A204.1 (cell line): ENCODE measurements at regions not wholly inside any gene's neighbourhood (a gene's known extent, or its start where the extent isn't known, plus 50 kb on each side); places are given as distances from the start of the nearest gene placed in this dataset.
"Not testable (repeated sequence)": the region's sequence is repeated elsewhere in the genome, so short reads cannot be mapped to it uniquely, and the experiment has no call there.

ENCODE experiments used
- FAIRE-seq: peaks from 2 replicates; lab custom pipeline; 2012; peaks lifted over from hg19 to GRCh38; lab: Jason Lieb, UNC

DNA sequence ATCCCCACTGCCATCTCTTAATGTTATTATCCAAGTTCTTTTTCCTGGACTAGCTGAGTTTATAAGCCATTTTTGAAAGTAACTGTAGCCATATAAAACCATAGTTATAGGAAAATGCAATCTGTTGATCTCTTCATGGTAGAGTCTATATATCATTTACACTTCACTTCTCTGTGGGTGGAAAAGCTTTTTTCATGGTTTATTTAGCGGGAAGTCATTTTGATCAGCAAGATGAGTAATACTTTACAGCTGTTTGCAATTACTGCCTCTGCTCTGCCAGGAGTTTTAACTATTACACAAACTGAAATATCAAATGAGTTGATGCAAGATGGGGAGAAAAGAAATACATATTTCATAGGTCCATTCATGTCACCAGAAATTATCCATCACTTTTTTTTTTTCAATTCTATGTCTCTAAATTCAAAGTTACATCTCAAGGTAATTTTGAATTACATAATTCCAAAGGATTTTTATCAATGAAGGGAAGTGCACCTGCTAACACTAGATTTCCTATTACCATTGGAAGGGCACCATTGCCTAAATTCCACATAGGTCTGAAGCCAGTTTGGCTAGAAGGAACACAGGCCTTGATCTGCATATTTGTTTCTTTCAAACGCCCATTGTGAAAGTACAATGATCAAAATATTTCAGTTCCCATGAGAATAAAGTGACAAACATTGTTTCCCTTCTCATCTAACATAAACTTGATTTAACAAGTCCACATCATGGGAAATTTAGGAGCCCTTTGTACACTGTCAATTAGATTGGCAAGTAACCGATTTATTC, 296.7 kb downstream of the ZNF326 start:
- FAIRE-seq, result no peak

DNA sequence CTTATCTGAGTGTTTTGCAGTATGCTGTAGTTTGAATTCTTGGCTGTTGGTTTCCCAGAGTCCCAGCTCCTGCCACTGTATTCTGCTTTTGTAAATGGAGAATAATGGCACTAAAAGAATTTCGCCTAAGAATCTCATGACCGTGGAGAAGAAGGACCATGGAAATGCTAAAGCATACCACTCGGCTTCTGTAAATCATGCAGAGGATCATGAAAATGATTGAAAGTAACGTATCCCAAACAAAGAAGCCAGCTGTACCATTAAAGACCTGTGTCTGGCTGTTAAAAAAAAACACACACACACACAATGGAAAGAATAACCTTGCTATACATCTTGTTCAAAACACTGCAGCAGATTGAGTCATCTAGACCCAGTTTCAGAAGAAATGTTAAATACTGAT, 287.9 kb downstream of the ZNF326 start:
- FAIRE-seq, result no peak

GRCh38 chr1:90281886-90282285, 287.0 kb downstream of the ZNF326 start:
- FAIRE-seq, result not testable (repeated sequence)

DNA sequence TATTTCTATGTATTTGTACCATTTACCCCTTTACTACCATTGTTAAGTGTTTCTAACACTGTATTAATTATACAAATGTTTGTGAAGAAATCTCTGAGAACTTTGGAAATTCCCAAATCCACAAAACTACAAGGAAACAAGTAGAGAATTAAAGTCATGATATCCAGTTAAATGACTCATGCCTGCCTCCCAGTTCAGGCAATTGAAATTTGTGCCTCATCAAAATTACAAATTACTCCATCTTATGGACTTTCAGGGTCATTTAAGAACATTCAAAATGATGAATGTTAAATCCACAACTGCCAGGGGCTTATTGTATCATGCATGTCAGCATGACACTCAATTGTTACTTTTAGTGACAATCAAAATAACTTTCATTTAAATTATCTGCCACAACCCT, 282.4 kb downstream of the ZNF326 start:
- FAIRE-seq, result no peak

GRCh38 chr1:90274376-90274775, 279.5 kb downstream of the ZNF326 start:
- no peak for FAIRE-seq

DNA sequence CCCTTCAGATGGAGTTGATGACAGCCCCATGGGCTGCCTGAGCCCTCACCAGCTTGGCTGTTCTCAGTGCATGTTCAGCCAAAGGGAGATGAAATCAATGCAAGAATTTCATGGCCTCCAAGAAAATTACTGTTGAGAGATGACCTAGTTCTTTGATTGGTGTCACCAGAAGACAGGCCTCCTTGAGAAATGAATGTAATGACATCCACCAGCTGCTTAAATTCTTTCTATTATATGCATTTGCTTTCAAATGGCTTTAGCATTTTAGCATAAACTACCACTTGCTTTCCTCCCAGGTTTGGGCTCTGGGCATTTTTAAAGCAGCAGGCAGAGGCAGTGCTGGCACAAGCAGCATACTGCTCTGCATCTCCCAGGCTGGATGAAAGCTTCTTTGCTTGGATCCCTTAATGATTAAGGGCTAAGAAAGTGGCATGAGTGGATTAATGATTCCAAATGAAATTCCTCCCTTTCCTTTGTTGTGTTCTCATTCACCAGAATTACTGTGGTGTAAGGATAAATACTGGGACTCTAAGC, 278.4 kb downstream of the ZNF326 start:
- no peak for FAIRE-seq

- no peak for FAIRE-seq
Observed at GRCh38 chr1:90262791-90263190, 267.9 kb downstream of the ZNF326 start.

DNA sequence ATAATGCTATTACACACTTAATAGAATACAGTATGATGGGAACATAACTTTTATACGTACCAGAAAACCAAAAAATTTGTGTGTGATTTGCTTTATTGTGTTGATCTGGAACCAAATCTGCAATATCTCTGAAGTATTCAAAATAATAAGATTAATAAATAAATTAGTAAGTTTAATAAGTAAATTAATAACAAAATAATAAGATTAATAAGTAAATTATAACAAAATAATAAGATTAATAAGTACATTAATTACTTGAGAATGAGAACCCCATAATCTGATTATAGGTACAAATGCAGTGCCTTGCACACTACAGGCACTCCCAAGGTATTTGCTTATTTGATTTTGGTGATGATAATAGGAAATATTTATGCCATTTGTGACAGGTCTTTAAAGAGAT, 267.4 kb downstream of the ZNF326 start:
- peak; percentile 11 for FAIRE-seq

- FAIRE-seq, result no peak
Observed at GRCh38 chr1:90246069-90246468, 251.2 kb downstream of the ZNF326 start.

GRCh38 chr1:90236493-90236892, 241.6 kb downstream of the ZNF326 start:
- FAIRE-seq, result no peak

DNA sequence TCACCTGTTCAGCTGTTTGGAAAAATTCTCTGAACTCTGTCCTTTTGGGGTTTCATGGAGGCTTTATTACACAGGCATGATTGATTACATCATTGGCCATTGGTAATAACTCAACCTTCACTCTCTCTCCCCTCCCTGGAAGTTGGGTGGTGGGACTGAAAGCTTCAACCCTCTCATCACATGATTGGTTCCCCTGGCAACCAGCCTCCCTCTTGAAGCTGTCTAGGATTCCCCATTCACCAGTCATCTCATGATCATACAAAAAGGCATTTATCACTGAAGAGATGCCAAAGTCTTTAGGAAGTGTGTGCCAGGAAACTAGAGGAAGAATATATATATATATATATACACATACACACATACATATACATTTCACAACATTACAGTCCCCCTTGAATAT, 228.5 kb downstream of the ZNF326 start:
- no peak for FAIRE-seq

- FAIRE-seq, result no peak
Observed at GRCh38 chr1:90220941-90221693, 226.2 kb downstream of the ZNF326 start.

GRCh38 chr1:90220496-90220895, 225.6 kb downstream of the ZNF326 start:
- FAIRE-seq, result no peak

DNA sequence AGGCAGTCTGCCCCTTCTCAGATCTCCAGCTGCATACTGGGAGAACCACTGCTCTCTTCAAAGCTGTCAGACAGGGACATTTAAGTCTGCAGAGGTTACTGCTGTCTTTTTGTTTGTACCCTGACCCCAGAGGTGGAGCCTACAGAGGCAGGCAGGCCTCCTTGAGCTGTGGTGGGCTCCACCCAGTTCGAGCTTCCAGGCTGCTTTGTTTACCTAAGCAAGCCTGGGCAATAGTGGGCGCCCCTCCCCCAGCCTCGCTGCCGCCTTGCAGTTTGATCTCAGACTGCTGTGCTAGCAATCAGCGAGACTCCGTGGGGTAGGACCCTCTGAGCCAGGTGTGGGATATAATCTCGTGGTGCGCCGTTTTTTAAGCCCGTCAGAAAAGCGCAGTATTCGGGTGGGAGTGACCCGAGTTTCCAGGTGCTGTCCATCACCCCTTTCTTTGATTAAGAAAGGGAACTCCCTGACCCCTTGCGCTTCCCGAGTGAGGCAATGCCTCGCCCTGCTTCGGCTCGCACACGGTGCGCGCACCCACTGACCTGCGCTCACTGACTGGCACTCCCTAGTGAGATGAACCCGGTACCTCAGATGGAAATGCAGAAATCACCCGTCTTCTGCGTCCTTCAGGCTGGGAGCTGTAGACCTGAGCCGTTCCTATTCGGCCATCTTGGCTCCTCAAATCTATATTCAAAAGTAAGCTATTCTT, 224.4 kb downstream of the ZNF326 start:
- FAIRE-seq, result not testable (repeated sequence)

DNA sequence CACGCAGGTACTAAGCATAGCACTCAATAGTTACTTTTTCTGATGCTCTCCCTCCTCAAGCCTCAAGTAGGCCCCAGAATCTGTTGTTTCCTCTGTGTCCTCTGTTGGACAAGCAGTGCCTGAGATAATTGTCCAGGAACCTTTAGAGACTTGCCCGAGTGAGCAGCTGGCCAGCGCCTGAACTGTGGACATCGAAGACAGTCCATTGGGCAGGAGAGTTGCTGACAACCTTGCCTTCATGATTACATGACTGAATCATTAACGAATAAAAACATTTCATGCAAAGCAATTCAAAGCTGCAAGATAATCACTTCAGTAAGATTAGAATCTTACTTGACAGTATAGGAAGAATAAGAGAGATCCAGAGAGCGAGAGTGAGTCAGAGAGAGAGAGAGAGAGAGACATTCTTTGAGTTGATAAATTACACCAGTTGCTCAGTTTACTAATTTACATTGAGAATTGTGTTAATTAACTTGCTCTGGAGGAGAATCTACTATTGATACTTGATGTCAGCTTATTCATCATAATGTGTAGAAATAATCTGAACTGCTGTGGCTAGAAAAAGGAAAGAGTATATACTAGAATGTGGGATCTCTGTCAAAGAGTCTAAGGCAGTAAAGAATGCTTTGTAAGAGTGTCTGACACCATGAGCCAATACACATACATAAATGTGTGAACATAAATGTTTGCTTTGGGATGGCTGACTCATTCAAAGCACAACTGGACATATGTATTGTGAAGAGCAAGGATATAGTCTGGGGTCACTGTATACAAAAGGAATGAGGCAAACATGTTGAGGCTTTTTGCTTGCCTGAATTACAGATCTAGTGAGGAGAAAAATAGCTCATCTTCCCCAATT, 216.0 kb downstream of the ZNF326 start:
- no peak for FAIRE-seq

- FAIRE-seq, result no peak
Observed at GRCh38 chr1:90208949-90209348, 214.0 kb downstream of the ZNF326 start.

- FAIRE-seq, result no peak
Observed at GRCh38 chr1:90206260-90206659, 211.3 kb downstream of the ZNF326 start.

DNA sequence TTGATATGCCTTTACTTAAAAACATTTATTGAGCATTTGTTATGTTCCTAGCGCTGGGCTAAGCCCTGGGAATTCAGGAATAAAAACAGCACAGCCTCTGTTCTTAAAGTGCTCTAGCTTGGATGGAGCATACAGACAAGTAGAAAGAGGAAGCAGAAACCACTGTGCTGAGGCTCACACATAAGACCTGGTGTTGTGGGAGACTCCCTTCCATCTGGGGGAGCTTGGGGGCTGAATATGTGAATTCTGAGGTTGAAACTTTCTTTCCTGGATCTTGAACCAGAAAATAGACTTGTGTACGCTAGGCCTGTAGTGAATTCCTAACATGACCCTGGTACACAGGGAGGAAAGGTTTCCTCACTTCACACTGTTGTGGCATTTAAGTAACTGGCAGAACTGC, 209.9 kb downstream of the ZNF326 start:
- no peak for FAIRE-seq

GRCh38 chr1:90204023-90204590, 209.2 kb downstream of the ZNF326 start:
- no peak for FAIRE-seq

DNA sequence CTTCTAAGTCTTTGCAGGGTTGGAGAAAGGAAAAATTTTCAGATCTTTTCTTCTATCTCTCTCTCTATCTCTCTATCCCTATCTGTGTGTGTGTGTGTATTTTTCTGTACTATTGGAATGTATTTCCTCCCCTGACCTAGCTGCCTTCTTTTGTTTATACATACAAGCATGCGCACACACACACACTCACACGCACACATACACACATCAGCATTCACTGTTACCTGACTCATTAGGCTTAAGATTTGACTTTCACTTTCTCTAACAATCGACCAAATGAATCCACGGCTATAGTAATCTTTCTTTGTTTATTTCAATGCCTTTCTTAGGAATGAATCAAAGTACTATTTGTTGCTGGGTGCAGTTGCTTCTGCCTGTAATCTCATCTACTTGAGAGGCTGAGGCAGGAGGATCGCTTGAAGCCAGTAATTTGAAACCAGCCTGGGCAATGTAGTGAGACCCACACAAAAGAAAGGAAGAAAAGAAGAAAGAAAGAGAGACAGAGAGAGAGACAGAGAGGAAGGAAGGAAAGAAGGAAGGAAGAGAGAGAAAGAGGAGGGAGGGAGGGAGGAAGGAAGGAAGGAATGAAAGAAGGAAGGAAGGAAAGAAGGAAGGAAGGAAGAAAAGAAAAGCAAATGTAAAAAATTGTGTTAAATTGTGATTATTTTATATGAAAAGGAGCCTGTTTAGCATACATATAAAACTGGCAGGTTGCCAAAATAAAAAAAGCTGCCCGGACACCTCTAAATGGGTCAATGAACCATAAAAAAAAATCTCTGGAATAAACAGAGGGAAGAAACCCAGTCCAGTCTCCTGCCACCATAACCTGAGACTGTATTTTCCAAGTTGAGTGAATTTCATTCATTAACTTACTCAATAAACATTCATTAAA, 206.8 kb downstream of the ZNF326 start:
- FAIRE-seq, result no peak
